ENCODE measurements at regions not wholly inside any gene's neighbourhood (a gene's known extent, or its start where the extent isn't known, plus 50 kb on each side); places are given as distances from the start of the nearest gene placed in this dataset.

GRCh38 chr3:165446555-165446954 lies 250.4 kb upstream of the SLITRK3 start:
- TF ChIP-seq CTCF (IDR thresholded peaks at IDR 0.05; ENCODE audit: low read length) (no peak), EZH2phosphoT487 (IDR thresholded peaks at IDR 0.05; ENCODE audit: low read length) (no peak), EZH2 (optimal IDR thresholded peaks at IDR 0.05; ENCODE audit: low read depth, low read length) (no peak)

Measured in MM.1S (cell line).